ENCODE measurements at regions not wholly inside any gene's neighbourhood (a gene's known extent, or its start where the extent isn't known, plus 50 kb on each side); places are given as distances from the start of the nearest gene placed in this dataset.

GRCh38 chr1:4150262-4150661 lies 250.2 kb upstream of the C1orf174 start:
- no TSS peak for BruUV-seq (replicated peaks)
- no peak for TF ChIP-seq SIN3A (IDR thresholded peaks at IDR 0.05; ENCODE audit: borderline replicate concordance, insufficient read depth, low read depth, low read length)
- TF ChIP-seq CTCF (IDR thresholded peaks at IDR 0.05), result no peak
- TF ChIP-seq TCF7L2 (IDR thresholded peaks at IDR 0.05; ENCODE audit: low read depth, low read length), result no peak
- no peak for TF ChIP-seq POLR2AphosphoS5 (IDR thresholded peaks at IDR 0.05; ENCODE audit: low read depth, low read length)
- TF ChIP-seq, protein P1, sequence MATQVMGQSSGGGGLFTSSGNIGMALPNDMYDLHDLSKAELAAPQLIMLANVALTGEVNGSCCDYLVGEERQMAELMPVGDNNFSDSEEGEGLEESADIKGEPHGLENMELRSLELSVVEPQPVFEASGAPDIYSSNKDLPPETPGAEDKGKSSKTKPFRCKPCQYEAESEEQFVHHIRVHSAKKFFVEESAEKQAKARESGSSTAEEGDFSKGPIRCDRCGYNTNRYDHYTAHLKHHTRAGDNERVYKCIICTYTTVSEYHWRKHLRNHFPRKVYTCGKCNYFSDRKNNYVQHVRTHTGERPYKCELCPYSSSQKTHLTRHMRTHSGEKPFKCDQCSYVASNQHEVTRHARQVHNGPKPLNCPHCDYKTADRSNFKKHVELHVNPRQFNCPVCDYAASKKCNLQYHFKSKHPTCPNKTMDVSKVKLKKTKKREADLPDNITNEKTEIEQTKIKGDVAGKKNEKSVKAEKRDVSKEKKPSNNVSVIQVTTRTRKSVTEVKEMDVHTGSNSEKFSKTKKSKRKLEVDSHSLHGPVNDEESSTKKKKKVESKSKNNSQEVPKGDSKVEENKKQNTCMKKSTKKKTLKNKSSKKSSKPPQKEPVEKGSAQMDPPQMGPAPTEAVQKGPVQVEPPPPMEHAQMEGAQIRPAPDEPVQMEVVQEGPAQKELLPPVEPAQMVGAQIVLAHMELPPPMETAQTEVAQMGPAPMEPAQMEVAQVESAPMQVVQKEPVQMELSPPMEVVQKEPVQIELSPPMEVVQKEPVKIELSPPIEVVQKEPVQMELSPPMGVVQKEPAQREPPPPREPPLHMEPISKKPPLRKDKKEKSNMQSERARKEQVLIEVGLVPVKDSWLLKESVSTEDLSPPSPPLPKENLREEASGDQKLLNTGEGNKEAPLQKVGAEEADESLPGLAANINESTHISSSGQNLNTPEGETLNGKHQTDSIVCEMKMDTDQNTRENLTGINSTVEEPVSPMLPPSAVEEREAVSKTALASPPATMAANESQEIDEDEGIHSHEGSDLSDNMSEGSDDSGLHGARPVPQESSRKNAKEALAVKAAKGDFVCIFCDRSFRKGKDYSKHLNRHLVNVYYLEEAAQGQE (IDR thresholded peaks at IDR 0.05; ENCODE audit: insufficient read depth in 1 of 2, low read depth in 2 of 2, low read length in 1 of 2), result no peak
- Histone ChIP-seq H3K9me3 (ENCODE audit: control insufficient read depth, insufficient read depth, low read depth, low read length) (no peaks in the 10 kb centered on the region), H3K4me3 (ENCODE audit: low read depth in 2 of 2, low read length in 2 of 2) (no peak overlapping the region), H3K27ac (ENCODE audit: low read length) (no peak overlapping the region), H3K36me3 (ENCODE audit: control insufficient read depth, insufficient read depth, low read length) (no peaks in the 10 kb centered on the region), H3K27me3 (ENCODE audit: control insufficient read depth, insufficient read depth, low read length) (no peaks in the 10 kb centered on the region), H3K4me1 (ENCODE audit: control insufficient read depth, insufficient read depth, low read length) (no peaks in the 10 kb centered on the region)
- intact Hi-C loops (cut with micrococcal nuclease; ENCODE audit: unreplicated experiment), result no loop called here
- ATAC-seq (peak; percentile 44), DNase-seq (ENCODE audit: low read depth, low spot score) (no peak)
- POLR2A ChIA-PET, result no interaction called here
- in situ Hi-C loops (cut with HindIII; ENCODE audit: low pct_unique_long_range_greater_than_20kb, low sequenced_read_pairs), result no loop called here
- CTCF ChIA-PET, result no interaction called here

- in situ Hi-C loops (cut with HindIII; ENCODE audit: low pct_unique_long_range_greater_than_20kb, low sequenced_read_pairs) (no loop called here), intact Hi-C loops (cut with micrococcal nuclease; ENCODE audit: unreplicated experiment) (no loop called here)
- Histone ChIP-seq H3K36me3 (ENCODE audit: control insufficient read depth, insufficient read depth, low read length) (no peaks in the 10 kb centered on the region), H3K9me3 (ENCODE audit: control insufficient read depth, insufficient read depth, low read depth, low read length) (no peaks in the 10 kb centered on the region), H3K4me1 (ENCODE audit: control insufficient read depth, insufficient read depth, low read length) (no peaks in the 10 kb centered on the region), H3K4me3 (ENCODE audit: low read depth in 2 of 2, low read length in 2 of 2) (no peak overlapping the region), H3K27me3 (ENCODE audit: control insufficient read depth, insufficient read depth, low read length) (no peaks in the 10 kb centered on the region), H3K27ac (ENCODE audit: low read length) (no peak overlapping the region)
- POLR2A ChIA-PET, result no interaction called here
- ATAC-seq (no peak), DNase-seq (ENCODE audit: low read depth, low spot score) (no peak)
- CTCF ChIA-PET, result no interaction called here
- TF ChIP-seq POLR2AphosphoS5 (IDR thresholded peaks at IDR 0.05; ENCODE audit: low read depth, low read length), result no peak
- TF ChIP-seq SIN3A (IDR thresholded peaks at IDR 0.05; ENCODE audit: borderline replicate concordance, insufficient read depth, low read depth, low read length), result no peak
- TF ChIP-seq CTCF (IDR thresholded peaks at IDR 0.05), result no peak
- TF ChIP-seq TCF7L2 (IDR thresholded peaks at IDR 0.05; ENCODE audit: low read depth, low read length), result no peak
- TF ChIP-seq, protein P1 (IDR thresholded peaks at IDR 0.05; ENCODE audit: insufficient read depth in 1 of 2, low read depth in 2 of 2, low read length in 1 of 2), result no peak
- no TSS peak for BruUV-seq (replicated peaks)
These were observed 252.2 kb upstream of the C1orf174 start for GRCh38 chr1:4152266-4152665.

All from Panc1 (cell line).